H9 (cell line): ENCODE measurements at regions not wholly inside any gene's neighbourhood (a gene's known extent, or its start where the extent isn't known, plus 50 kb on each side); places are given as distances from the start of the nearest gene placed in this dataset.

ENCODE experiments used
- DNase-seq: peaks from one replicate; pipeline ENCODE4 v3.0.0-alpha.2; 2017
- H2AFZ ChIP-seq: one replicate; pipeline ENCODE4 v1.6.1; 2013; ENCODE audit warnings: mild to moderate bottlenecking, low read length, control low read depth, moderate library complexity
- H2AK5ac ChIP-seq: 2 replicates; pipeline ENCODE4 v1.6.1; 2013; ENCODE audit warnings: low read length, control low read depth, mixed read lengths; ENCODE audit not compliant: insufficient read length
- H2BK120ac ChIP-seq: one replicate; pipeline ENCODE4 v1.6.1; 2013; ENCODE audit warnings: low read depth, mild to moderate bottlenecking, low read length, control low read depth, inconsistent platforms; ENCODE audit not compliant: poor library complexity, severe bottlenecking
- H2BK12ac ChIP-seq: 2 replicates; pipeline ENCODE4 v1.6.1; 2013; ENCODE audit warnings: low read length, control low read depth, mixed read lengths, low read depth; ENCODE audit not compliant: insufficient read length
- H2BK15ac ChIP-seq: 2 replicates; pipeline ENCODE4 v1.6.1; 2013; ENCODE audit warnings: low read depth, low read length, control low read depth
- H2BK20ac ChIP-seq: one replicate; pipeline ENCODE4 v1.6.1; 2013; ENCODE audit warnings: low read depth, mild to moderate bottlenecking, low read length, control low read depth, inconsistent platforms; ENCODE audit not compliant: poor library complexity, severe bottlenecking
- H2BK5ac ChIP-seq: 2 replicates; pipeline ENCODE4 v1.6.1; 2013; ENCODE audit warnings: low read length, control low read depth, mixed read lengths; ENCODE audit not compliant: insufficient read length
- H3K14ac ChIP-seq: 2 replicates; pipeline ENCODE4 v1.6.1; 2013; ENCODE audit warnings: low read length, control low read depth; ENCODE audit not compliant: insufficient read depth
- H3K18ac ChIP-seq: 2 replicates; pipeline ENCODE4 v1.6.1; 2013; ENCODE audit warnings: low read depth, mild to moderate bottlenecking, mixed read lengths, low read length, control low read depth; ENCODE audit not compliant: insufficient read length
- H3K23ac ChIP-seq: 2 replicates; pipeline ENCODE4 v1.6.1; 2013; ENCODE audit warnings: low read length, control low read depth, mixed read lengths, low read depth; ENCODE audit not compliant: insufficient read length
- H3K23me2 ChIP-seq: 2 replicates; pipeline ENCODE4 v1.6.1; 2013; ENCODE audit warnings: low read depth, mild to moderate bottlenecking, mixed read lengths, low read length, control low read depth; ENCODE audit not compliant: insufficient read length, poor library complexity, severe bottlenecking
- H3K27ac ChIP-seq: 2 replicates; pipeline ENCODE4 v1.5.1; 2013; ENCODE audit warnings: low read length, control low read depth, mixed read lengths, low read depth; ENCODE audit not compliant: insufficient read length
- H3K27me3 ChIP-seq: 2 replicates; pipeline ENCODE4 v1.6.1; 2013; ENCODE audit warnings: low read length, control low read depth, inconsistent platforms; ENCODE audit not compliant: insufficient read depth
- H3K4ac ChIP-seq: 2 replicates; pipeline ENCODE4 v1.6.1; 2013; ENCODE audit warnings: low read depth, mild to moderate bottlenecking, control low read depth, inconsistent platforms, low read length, moderate library complexity
- H3K4me1 ChIP-seq: 2 replicates; pipeline ENCODE4 v1.6.1; 2013; ENCODE audit warnings: low read length, control low read depth, inconsistent platforms; ENCODE audit not compliant: insufficient read depth
- H3K4me2 ChIP-seq: 2 replicates; pipeline ENCODE4 v1.6.1; 2013; ENCODE audit warnings: low read length, control low read depth, mixed read lengths; ENCODE audit not compliant: insufficient read length, insufficient read depth
- H3K56ac ChIP-seq: 2 replicates; pipeline ENCODE4 v1.6.1; 2013; ENCODE audit warnings: low read depth, mild to moderate bottlenecking, mixed read lengths, low read length, control low read depth; ENCODE audit not compliant: insufficient read length
- H3K79me1 ChIP-seq: 2 replicates; pipeline ENCODE4 v1.6.1; 2013; ENCODE audit warnings: low read depth, mild to moderate bottlenecking, moderate library complexity, low read length, control low read depth, inconsistent platforms; ENCODE audit not compliant: insufficient read depth, poor library complexity, severe bottlenecking
- H3K79me2 ChIP-seq: 2 replicates; pipeline ENCODE4 v1.6.1; 2013; ENCODE audit warnings: low read length, control low read depth, inconsistent platforms; ENCODE audit not compliant: insufficient read depth
- H3K9ac ChIP-seq: 2 replicates; pipeline ENCODE4 v1.6.1; 2013; ENCODE audit warnings: low read length, control low read depth, mixed read lengths; ENCODE audit not compliant: insufficient read length; ENCODE audit errors: extremely low read depth
- H3K9me3 ChIP-seq: one replicate; pipeline ENCODE4 v1.6.1; 2013; ENCODE audit warnings: low read depth, low read length, inconsistent platforms; ENCODE audit not compliant: control insufficient read depth
- H3T11ph ChIP-seq: one replicate; pipeline ENCODE4 v1.6.1; 2013; ENCODE audit warnings: mild to moderate bottlenecking, low read length, control low read depth, inconsistent platforms
- H4K20me1 ChIP-seq: one replicate; pipeline ENCODE4 v1.6.1; 2013; ENCODE audit not compliant: control insufficient read depth, insufficient read length, insufficient read depth
- H4K5ac ChIP-seq: 2 replicates; pipeline ENCODE4 v1.6.1; 2013; ENCODE audit warnings: low read depth, mild to moderate bottlenecking, mixed read lengths, low read length, control low read depth; ENCODE audit not compliant: insufficient read length
- H4K8ac ChIP-seq: replicated peaks from 2 replicates; pipeline ENCODE4 v1.6.1; 2013; ENCODE audit warnings: low read length, control low read depth, mixed read lengths, low read depth; ENCODE audit not compliant: insufficient read length
- H4K91ac ChIP-seq: 2 replicates; pipeline ENCODE4 v1.6.1; 2013; ENCODE audit warnings: low read depth, mild to moderate bottlenecking, moderate library complexity, mixed read lengths, low read length, control low read depth; ENCODE audit not compliant: insufficient read length
- H3K27ac Mint-ChIP-seq, 3 experiments: 2 replicates in 2 of 3; 3 replicates in 1 of 3; pipeline ENCODE4 v1.8.0; 2020 to 2021; ENCODE audit warnings: mixed read lengths in 3 of 3, mild to moderate bottlenecking in 1 of 3, moderate library complexity in 1 of 3
- H3K27me3 Mint-ChIP-seq: 2 replicates; pipeline ENCODE4 v1.8.0; 2021; ENCODE audit warnings: low read depth, mild to moderate bottlenecking, moderate library complexity, mixed read lengths
- H3K36me3 Mint-ChIP-seq, 3 experiments: 2 replicates in 2 of 3; 3 replicates in 1 of 3; pipeline ENCODE4 v1.8.0; 2020 to 2021; ENCODE audit warnings: low read depth in 3 of 3, mixed read lengths in 3 of 3; ENCODE audit not compliant: insufficient read depth in 1 of 3
- H3K4me1 Mint-ChIP-seq, 2 experiments: 2 replicates each; pipeline ENCODE4 v1.8.0; 2020; ENCODE audit warnings: mixed read lengths in 2 of 2
- H3K4me3 Mint-ChIP-seq, 2 experiments: 2 replicates in 1 of 2; 3 replicates in 1 of 2; pipeline ENCODE4 v1.8.0; 2020 to 2021; ENCODE audit warnings: mild to moderate bottlenecking in 2 of 2, mixed read lengths in 2 of 2, moderate library complexity in 1 of 2
- H3K9me3 Mint-ChIP-seq, 2 experiments: 2 replicates in 1 of 2; 3 replicates in 1 of 2; pipeline ENCODE4 v1.8.0; 2020; ENCODE audit warnings: mild to moderate bottlenecking in 2 of 2, mixed read lengths in 2 of 2, moderate library complexity in 1 of 2
- CTCF ChIP-seq: fragments of 200-600 bp; sonication (generic); conservative IDR thresholded peaks from 3 replicates; pipeline ENCODE4 v1.8.0; 2021; ENCODE audit warnings: antibody characterized with exemption, mild to moderate bottlenecking
- WGBS: extraction: QIAGEN DNeasy Blood & Tissue Kit; methylation state at CpG from one replicate; pipeline ENCODE4 v1.1.7; 2013; ENCODE audit warnings: missing lambda C conversion rate, low lambda C conversion rate, mixed read lengths; ENCODE audit not compliant: insufficient read length; ENCODE audit errors: extremely low coverage; 5-methylcytosine and 5-hydroxymethylcytosine counted together

GRCh38 chr5:125367702-125368101 is 621.3 kb upstream of the ZNF608 start:
- no peaks in the 10 kb centered on the region for H3K79me2 ChIP-seq
- DNase-seq: no peak
- TF ChIP-seq CTCF: no peak
- peaks cover 6% of the 10 kb centered on the region; the same call in 1 of the 2 replicates for H3K4me1 ChIP-seq
- no peaks in the 10 kb centered on the region for H3K27me3 Mint-ChIP-seq
- H3K9me3 Mint-ChIP-seq: peaks cover 8 to 9% of the 10 kb centered on the region in 2 experiments; a peak in 4 of 5 replicates
- no peak overlapping the region for H3K4ac ChIP-seq
- no peak overlapping the region for H2BK20ac ChIP-seq
- peaks cover 31 to 37% of the 10 kb centered on the region in 2 experiments for H3K4me1 Mint-ChIP-seq
- no peak overlapping the region for H4K5ac ChIP-seq
- WGBS: no CpG with 5 or more reads among the region's 1 CpG
- H4K20me1 ChIP-seq: no peaks in the 10 kb centered on the region
- H3K9me3 ChIP-seq: no peaks in the 10 kb centered on the region
- H3K27ac Mint-ChIP-seq: no peak overlapping the region; a peak in 1 of 7 replicates
- no peak overlapping the region for H3K4me3 Mint-ChIP-seq
- H3K27ac ChIP-seq: no peak overlapping the region
- H4K8ac ChIP-seq: no peak overlapping the region
- H3K27me3 ChIP-seq: no peaks in the 10 kb centered on the region
- no peak overlapping the region for H2AFZ ChIP-seq
- H3T11ph ChIP-seq: no peak overlapping the region
- no peak overlapping the region for H3K14ac ChIP-seq
- peaks cover 15 to 33% (median 16%) of the 10 kb centered on the region in 3 experiments for H3K36me3 Mint-ChIP-seq
- no peak overlapping the region for H2BK15ac ChIP-seq
- no peak overlapping the region for H2BK12ac ChIP-seq
- H3K4me2 ChIP-seq: no peak overlapping the region
- no peak overlapping the region for H4K91ac ChIP-seq
- no peak overlapping the region for H3K9ac ChIP-seq
- H3K56ac ChIP-seq: no peak overlapping the region
- H3K18ac ChIP-seq: no peak overlapping the region
- H3K23ac ChIP-seq: no peak overlapping the region
- H2AK5ac ChIP-seq: no peak overlapping the region
- H3K79me1 ChIP-seq: no peaks in the 10 kb centered on the region
- H2BK120ac ChIP-seq: no peak overlapping the region
- no peak overlapping the region for H2BK5ac ChIP-seq
- H3K23me2 ChIP-seq: no peaks in the 10 kb centered on the region
